Activated T-cell treated with anti-CD3 and anti-CD28 coated beads for 24 hours (primary cell): ENCODE measurements at regions not wholly inside any gene's neighbourhood (a gene's known extent, or its start where the extent isn't known, plus 50 kb on each side); places are given as distances from the start of the nearest gene placed in this dataset.
"Not testable (repeated sequence)": the region's sequence is repeated elsewhere in the genome, so short reads cannot be mapped to it uniquely, and the experiment has no call there.

Experiments
- DNase-seq: peaks from one replicate; pipeline ENCODE4 v3.0.0-alpha.2; 2020; ENCODE audit warnings: low read depth

- no peak for DNase-seq
These were observed 129.3 kb upstream of the LPCAT1 start for GRCh38 chr5:1652873-1653697.

- DNase-seq = no peak
These were observed 128.5 kb upstream of the LPCAT1 start for GRCh38 chr5:1651971-1652872.

- no peak for DNase-seq
These were observed 127.5 kb upstream of the LPCAT1 start for GRCh38 chr5:1651250-1651649.

- DNase-seq = no peak
These were observed 125.8 kb upstream of the LPCAT1 start for GRCh38 chr5:1649554-1649953.

GRCh38 chr5:1648806-1649205 lies 125.0 kb upstream of the LPCAT1 start:
- DNase-seq = no peak

- DNase-seq = no peak
These were observed 123.8 kb upstream of the LPCAT1 start for GRCh38 chr5:1647580-1647979.

GRCh38 chr5:1644810-1645571 lies 121.2 kb upstream of the LPCAT1 start:
- peak; percentile 69 for DNase-seq

- DNase-seq = not testable (repeated sequence)
These were observed 120.6 kb upstream of the LPCAT1 start for GRCh38 chr5:1644393-1644809.

GRCh38 chr5:1643651-1644392 lies 120.1 kb upstream of the LPCAT1 start:
- no peak for DNase-seq

- no peak for DNase-seq
These were observed 118.9 kb upstream of the LPCAT1 start for GRCh38 chr5:1642621-1643061.

- no peak for DNase-seq
These were observed 118.5 kb upstream of the LPCAT1 start for GRCh38 chr5:1642221-1642620.

- peak; percentile 66 for DNase-seq
These were observed 117.9 kb upstream of the LPCAT1 start for GRCh38 chr5:1641560-1642166.

- DNase-seq = no peak
These were observed 117.3 kb upstream of the LPCAT1 start for GRCh38 chr5:1641041-1641440.

GRCh38 chr5:1640421-1640881 lies 116.7 kb upstream of the LPCAT1 start:
- DNase-seq = no peak

GRCh38 chr5:1639757-1640156 lies 116.0 kb upstream of the LPCAT1 start:
- DNase-seq = no peak

GRCh38 chr5:1638658-1639400 lies 115.1 kb upstream of the LPCAT1 start:
- no peak for DNase-seq

- DNase-seq = no peak
These were observed 114.1 kb upstream of the LPCAT1 start for GRCh38 chr5:1637639-1638481.

- no peak for DNase-seq
These were observed 113.3 kb upstream of the LPCAT1 start for GRCh38 chr5:1636981-1637638.
